WTC11 (cell line): ENCODE measurements at regions not wholly inside any gene's neighbourhood (a gene's known extent, or its start where the extent isn't known, plus 50 kb on each side); places are given as distances from the start of the nearest gene placed in this dataset.
A peak's percentile ranks its signal among the peaks of the same experiment; 100 is the strongest.

Experiments used
- ATAC-seq: fragments of 200-7000 bp; cut with Tn5 transposase; 2 replicates; pipeline ENCODE4 v1.10.0; 2021; ENCODE audit warnings: mild to moderate bottlenecking, moderate library complexity
- CTCF ChIA-PET: fragments of 300-600 bp; sonication (Branson Sonifier 250); formaldehyde crosslinking; loops from one replicate; lab custom pipeline; 2021; ENCODE audit warnings: antibody characterized with exemption; lab: Charles Lee
- POLR2A ChIA-PET: fragments of 350-600 bp; sonication (Branson Sonifier 250); formaldehyde crosslinking; loops from one replicate; lab custom pipeline; 2021; ENCODE audit warnings: antibody characterized with exemption; lab: Charles Lee
- DNase-seq: peaks from one replicate; pipeline ENCODE4 v3.0.0; 2021; ENCODE audit warnings: low spot score
- H3K27ac Mint-ChIP-seq: 2 replicates; pipeline ENCODE4 v1.8.0; 2021; ENCODE audit warnings: mixed read lengths
- H3K27me3 Mint-ChIP-seq: 2 replicates; pipeline ENCODE4 v1.8.0; 2021; ENCODE audit warnings: low read depth, mild to moderate bottlenecking, moderate library complexity, mixed read lengths
- H3K36me3 Mint-ChIP-seq: 2 replicates; pipeline ENCODE4 v1.8.0; 2021; ENCODE audit warnings: mixed read lengths
- H3K4me1 Mint-ChIP-seq: 2 replicates; pipeline ENCODE4 v1.8.0; 2022; ENCODE audit warnings: mixed read lengths
- H3K4me3 Mint-ChIP-seq: 2 replicates; pipeline ENCODE4 v1.8.0; 2021; ENCODE audit warnings: mild to moderate bottlenecking, moderate library complexity, mixed read lengths
- H3K9me3 Mint-ChIP-seq: 2 replicates; pipeline ENCODE4 v1.8.0; 2021; ENCODE audit warnings: mixed read lengths
- ATF1 ChIP-seq: sonication (generic); formaldehyde crosslinking; IDR thresholded peaks from 2 replicates; pipeline ENCODE4 v1.8.1; 2023; ENCODE audit warnings: mild to moderate bottlenecking, moderate library complexity, missing genetic modification reagents
- ETV6 ChIP-seq: sonication (generic); formaldehyde crosslinking; IDR thresholded peaks from 2 replicates; pipeline ENCODE4 v1.8.1; 2022; ENCODE audit warnings: mild to moderate bottlenecking, missing genetic modification reagents
- FOXK1 ChIP-seq: sonication (generic); formaldehyde crosslinking; IDR thresholded peaks from 2 replicates; pipeline ENCODE4 v1.8.0; 2022; ENCODE audit warnings: mild to moderate bottlenecking, moderate library complexity, missing genetic modification reagents
- MXD4 ChIP-seq: fragments of 250-450 bp; sonication (Bioruptor Pico); IDR thresholded peaks from 2 replicates; pipeline ENCODE4 v1.8.0; 2021; ENCODE audit warnings: mild to moderate bottlenecking, moderate library complexity, borderline replicate concordance
- ZBTB21 ChIP-seq: sonication (generic); formaldehyde crosslinking; IDR thresholded peaks from 2 replicates; pipeline ENCODE4 v1.8.1; 2023; ENCODE audit warnings: mild to moderate bottlenecking, missing genetic modification reagents, borderline replicate concordance
- ZNF121 ChIP-seq: sonication (generic); formaldehyde crosslinking; IDR thresholded peaks from 2 replicates; pipeline ENCODE4 v1.8.0; 2023; ENCODE audit warnings: missing genetic modification reagents
- ZNF423 ChIP-seq: fragments of 250-450 bp; sonication (Bioruptor Pico); IDR thresholded peaks from 2 replicates; pipeline ENCODE4 v2.1.2; 2022; ENCODE audit warnings: mild to moderate bottlenecking, moderate library complexity
- TF ChIP-seq, protein P1 (sequence below): sonication (generic); formaldehyde crosslinking; IDR thresholded peaks from 2 replicates; pipeline ENCODE4 v1.8.0; 2022; ENCODE audit warnings: mild to moderate bottlenecking, missing genetic modification reagents
- TF ChIP-seq, protein P2 (sequence below): sonication (generic); formaldehyde crosslinking; IDR thresholded peaks from 2 replicates; pipeline ENCODE4 v1.8.1; 2023; ENCODE audit warnings: mild to moderate bottlenecking, missing genetic modification reagents, moderate library complexity
- TF ChIP-seq, protein P3 (sequence below): sonication (generic); formaldehyde crosslinking; IDR thresholded peaks from 2 replicates; pipeline ENCODE4 v1.8.1; 2022; ENCODE audit warnings: low read depth, missing genetic modification reagents, borderline replicate concordance
- TF ChIP-seq, protein P4 (sequence below): sonication (generic); formaldehyde crosslinking; IDR thresholded peaks from 2 replicates; pipeline ENCODE4 v1.8.0; 2023; ENCODE audit warnings: mild to moderate bottlenecking, missing genetic modification reagents
- TF ChIP-seq, protein P5 (sequence below): sonication (generic); formaldehyde crosslinking; IDR thresholded peaks from 2 replicates; pipeline ENCODE4 v1.8.1; 2023; ENCODE audit warnings: mild to moderate bottlenecking, moderate library complexity, missing genetic modification reagents
- TF ChIP-seq, protein P6 (sequence below): sonication (generic); formaldehyde crosslinking; IDR thresholded peaks from 2 replicates; pipeline ENCODE4 v1.8.0; 2022; ENCODE audit warnings: mild to moderate bottlenecking, missing genetic modification reagents
- TF ChIP-seq, protein P7 (sequence below): sonication (generic); formaldehyde crosslinking; IDR thresholded peaks from 2 replicates; pipeline ENCODE4 v1.8.1; 2022; ENCODE audit warnings: mild to moderate bottlenecking, moderate library complexity, missing genetic modification reagents
- TF ChIP-seq, protein P8 (sequence below): fragments of 200-600 bp; IDR thresholded peaks from 2 replicates; pipeline ENCODE4 v1.8.0; 2022; ENCODE audit warnings: antibody characterized with exemption
- TF ChIP-seq, protein P9 (sequence below): sonication (generic); formaldehyde crosslinking; IDR thresholded peaks from 2 replicates; pipeline ENCODE4 v1.8.0; 2022; ENCODE audit warnings: mild to moderate bottlenecking, missing genetic modification reagents

DNA sequence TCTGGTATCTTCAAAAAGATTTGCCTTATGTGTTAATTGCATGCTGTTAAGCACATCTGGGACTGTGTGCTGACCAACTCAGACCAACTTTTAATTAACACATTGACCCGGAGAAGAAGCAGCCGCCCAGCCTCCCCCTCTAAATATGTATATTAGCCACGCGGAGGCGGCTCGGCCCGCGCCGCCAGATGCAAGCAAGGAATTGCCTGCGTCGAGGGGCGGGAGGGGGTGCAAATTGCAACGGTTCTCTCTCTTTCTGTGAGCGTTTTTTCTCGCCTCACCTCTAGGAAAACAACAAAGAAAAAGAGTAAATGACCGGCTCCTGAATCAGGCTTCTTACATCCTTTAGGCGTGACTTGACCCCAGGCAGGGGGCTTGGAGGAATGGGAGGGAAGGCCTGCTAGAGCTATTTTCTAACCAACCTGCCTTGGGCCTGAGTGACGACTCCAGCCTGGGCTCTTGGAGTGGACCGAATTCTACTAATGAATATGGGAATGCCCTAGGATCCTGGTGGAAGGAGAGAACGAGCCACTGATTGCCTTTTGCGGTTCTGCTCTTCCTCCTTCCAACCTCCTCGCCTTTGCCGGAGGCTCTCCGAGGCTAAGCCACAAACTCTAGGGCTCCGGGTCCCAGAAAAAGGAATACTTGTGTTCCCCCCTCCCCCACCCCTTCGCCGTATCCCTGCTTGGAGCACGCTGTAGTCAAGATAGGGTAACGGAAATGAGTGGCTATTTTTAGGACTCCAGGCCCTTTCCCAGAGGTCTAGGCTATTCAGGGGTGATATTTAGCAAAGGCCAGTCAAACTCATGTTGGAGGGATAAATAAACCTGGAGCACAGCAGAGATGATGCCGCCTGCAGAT lies 417.0 kb upstream of the ESRRG start:
- ChIA-PET CTCF (interaction anchor here (0.8 kb wide), 1 partner anchor 92 kb away, joined by 3 read pairs; no protein-coding TSS in a partner anchor), POLR2A (no interaction called here)
- H3K36me3 Mint-ChIP-seq = no peaks in the 10 kb centered on the region
- no peak overlapping the region for H3K27ac Mint-ChIP-seq
- no peaks in the 10 kb centered on the region for H3K9me3 Mint-ChIP-seq
- peaks cover 71% of the 10 kb centered on the region for H3K27me3 Mint-ChIP-seq
- peaks cover 42% of the 10 kb centered on the region for H3K4me1 Mint-ChIP-seq
- peak; percentile 10 for ATAC-seq
- TF ChIP-seq, protein P1, sequence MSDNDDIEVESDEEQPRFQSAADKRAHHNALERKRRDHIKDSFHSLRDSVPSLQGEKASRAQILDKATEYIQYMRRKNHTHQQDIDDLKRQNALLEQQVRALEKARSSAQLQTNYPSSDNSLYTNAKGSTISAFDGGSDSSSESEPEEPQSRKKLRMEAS (CRISPR knock-in tag) = peak; percentile 28; the same call in 1 of the 2 replicates
- TF ChIP-seq, protein P2, sequence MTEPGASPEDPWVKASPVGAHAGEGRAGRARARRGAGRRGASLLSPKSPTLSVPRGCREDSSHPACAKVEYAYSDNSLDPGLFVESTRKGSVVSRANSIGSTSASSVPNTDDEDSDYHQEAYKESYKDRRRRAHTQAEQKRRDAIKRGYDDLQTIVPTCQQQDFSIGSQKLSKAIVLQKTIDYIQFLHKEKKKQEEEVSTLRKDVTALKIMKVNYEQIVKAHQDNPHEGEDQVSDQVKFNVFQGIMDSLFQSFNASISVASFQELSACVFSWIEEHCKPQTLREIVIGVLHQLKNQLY = no peak
- TF ChIP-seq, protein P3, sequence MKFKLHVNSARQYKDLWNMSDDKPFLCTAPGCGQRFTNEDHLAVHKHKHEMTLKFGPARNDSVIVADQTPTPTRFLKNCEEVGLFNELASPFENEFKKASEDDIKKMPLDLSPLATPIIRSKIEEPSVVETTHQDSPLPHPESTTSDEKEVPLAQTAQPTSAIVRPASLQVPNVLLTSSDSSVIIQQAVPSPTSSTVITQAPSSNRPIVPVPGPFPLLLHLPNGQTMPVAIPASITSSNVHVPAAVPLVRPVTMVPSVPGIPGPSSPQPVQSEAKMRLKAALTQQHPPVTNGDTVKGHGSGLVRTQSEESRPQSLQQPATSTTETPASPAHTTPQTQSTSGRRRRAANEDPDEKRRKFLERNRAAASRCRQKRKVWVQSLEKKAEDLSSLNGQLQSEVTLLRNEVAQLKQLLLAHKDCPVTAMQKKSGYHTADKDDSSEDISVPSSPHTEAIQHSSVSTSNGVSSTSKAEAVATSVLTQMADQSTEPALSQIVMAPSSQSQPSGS (CRISPR knock-in tag) = no peak
- TF ChIP-seq, protein P4, sequence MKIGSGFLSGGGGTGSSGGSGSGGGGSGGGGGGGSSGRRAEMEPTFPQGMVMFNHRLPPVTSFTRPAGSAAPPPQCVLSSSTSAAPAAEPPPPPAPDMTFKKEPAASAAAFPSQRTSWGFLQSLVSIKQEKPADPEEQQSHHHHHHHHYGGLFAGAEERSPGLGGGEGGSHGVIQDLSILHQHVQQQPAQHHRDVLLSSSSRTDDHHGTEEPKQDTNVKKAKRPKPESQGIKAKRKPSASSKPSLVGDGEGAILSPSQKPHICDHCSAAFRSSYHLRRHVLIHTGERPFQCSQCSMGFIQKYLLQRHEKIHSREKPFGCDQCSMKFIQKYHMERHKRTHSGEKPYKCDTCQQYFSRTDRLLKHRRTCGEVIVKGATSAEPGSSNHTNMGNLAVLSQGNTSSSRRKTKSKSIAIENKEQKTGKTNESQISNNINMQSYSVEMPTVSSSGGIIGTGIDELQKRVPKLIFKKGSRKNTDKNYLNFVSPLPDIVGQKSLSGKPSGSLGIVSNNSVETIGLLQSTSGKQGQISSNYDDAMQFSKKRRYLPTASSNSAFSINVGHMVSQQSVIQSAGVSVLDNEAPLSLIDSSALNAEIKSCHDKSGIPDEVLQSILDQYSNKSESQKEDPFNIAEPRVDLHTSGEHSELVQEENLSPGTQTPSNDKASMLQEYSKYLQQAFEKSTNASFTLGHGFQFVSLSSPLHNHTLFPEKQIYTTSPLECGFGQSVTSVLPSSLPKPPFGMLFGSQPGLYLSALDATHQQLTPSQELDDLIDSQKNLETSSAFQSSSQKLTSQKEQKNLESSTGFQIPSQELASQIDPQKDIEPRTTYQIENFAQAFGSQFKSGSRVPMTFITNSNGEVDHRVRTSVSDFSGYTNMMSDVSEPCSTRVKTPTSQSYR (CRISPR knock-in tag) = 0 out of 2 replicates have a peak, but pooled peaks have one; percentile 7
- TF ChIP-seq MXD4 (CRISPR knock-in tag) = no peak
- peak overlapping the region; percentile 89 for H3K4me3 Mint-ChIP-seq
- peak; percentile 55 for DNase-seq

DNA sequence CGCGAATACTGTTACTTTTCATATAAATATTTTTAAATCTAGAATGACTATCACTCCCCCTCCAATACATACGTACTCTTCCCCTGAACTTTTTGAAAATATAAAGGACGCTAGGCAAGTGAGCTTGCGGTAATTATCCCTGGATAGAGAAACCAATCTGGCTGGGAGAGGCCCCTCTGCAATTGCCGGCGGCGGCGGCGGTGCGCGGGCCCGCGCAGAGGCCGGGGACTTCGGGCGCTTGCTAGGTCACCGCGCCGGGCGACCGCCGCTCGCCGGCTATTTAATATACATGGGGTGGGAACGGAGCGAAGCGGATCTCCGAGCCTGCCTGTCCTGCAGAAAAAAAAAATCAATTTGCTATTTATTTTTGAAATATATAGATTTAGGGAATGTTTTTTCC lies 416.3 kb upstream of the ESRRG start:
- Mint-ChIP-seq H3K9me3 (no peaks in the 10 kb centered on the region), H3K4me3 (peak overlapping the region; percentile 89), H3K27me3 (peaks cover 79% of the 10 kb centered on the region), H3K36me3 (no peaks in the 10 kb centered on the region), H3K27ac (no peak overlapping the region), H3K4me1 (peaks cover 50% of the 10 kb centered on the region)
- ChIA-PET CTCF (no interaction called here), POLR2A (no interaction called here)
- peak; percentile 50 for DNase-seq
- ATAC-seq = no peak
- TF ChIP-seq, protein P5, sequence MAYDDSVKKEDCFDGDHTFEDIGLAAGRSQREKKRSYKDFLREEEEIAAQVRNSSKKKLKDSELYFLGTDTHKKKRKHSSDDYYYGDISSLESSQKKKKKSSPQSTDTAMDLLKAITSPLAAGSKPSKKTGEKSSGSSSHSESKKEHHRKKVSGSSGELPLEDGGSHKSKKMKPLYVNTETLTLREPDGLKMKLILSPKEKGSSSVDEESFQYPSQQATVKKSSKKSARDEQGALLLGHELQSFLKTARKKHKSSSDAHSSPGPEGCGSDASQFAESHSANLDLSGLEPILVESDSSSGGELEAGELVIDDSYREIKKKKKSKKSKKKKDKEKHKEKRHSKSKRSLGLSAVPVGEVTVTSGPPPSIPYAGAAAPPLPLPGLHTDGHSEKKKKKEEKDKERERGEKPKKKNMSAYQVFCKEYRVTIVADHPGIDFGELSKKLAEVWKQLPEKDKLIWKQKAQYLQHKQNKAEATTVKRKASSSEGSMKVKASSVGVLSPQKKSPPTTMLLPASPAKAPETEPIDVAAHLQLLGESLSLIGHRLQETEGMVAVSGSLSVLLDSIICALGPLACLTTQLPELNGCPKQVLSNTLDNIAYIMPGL = no peak
- TF ChIP-seq ZNF121 (CRISPR knock-in tag) (no peak), ETV6 (CRISPR knock-in tag) (no peak), ZBTB21 (CRISPR knock-in tag) (no peak), ATF1 (CRISPR knock-in tag) (no peak), ZNF423 (no peak), MXD4 (CRISPR knock-in tag) (no peak), FOXK1 (CRISPR knock-in tag) (no peak)
- TF ChIP-seq, protein P6, sequence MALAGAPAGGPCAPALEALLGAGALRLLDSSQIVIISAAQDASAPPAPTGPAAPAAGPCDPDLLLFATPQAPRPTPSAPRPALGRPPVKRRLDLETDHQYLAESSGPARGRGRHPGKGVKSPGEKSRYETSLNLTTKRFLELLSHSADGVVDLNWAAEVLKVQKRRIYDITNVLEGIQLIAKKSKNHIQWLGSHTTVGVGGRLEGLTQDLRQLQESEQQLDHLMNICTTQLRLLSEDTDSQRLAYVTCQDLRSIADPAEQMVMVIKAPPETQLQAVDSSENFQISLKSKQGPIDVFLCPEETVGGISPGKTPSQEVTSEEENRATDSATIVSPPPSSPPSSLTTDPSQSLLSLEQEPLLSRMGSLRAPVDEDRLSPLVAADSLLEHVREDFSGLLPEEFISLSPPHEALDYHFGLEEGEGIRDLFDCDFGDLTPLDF = no peak
- TF ChIP-seq, protein P7, sequence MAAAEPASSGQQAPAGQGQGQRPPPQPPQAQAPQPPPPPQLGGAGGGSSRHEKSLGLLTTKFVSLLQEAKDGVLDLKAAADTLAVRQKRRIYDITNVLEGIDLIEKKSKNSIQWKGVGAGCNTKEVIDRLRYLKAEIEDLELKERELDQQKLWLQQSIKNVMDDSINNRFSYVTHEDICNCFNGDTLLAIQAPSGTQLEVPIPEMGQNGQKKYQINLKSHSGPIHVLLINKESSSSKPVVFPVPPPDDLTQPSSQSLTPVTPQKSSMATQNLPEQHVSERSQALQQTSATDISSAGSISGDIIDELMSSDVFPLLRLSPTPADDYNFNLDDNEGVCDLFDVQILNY (CRISPR knock-in tag) = no peak
- TF ChIP-seq, protein P8, sequence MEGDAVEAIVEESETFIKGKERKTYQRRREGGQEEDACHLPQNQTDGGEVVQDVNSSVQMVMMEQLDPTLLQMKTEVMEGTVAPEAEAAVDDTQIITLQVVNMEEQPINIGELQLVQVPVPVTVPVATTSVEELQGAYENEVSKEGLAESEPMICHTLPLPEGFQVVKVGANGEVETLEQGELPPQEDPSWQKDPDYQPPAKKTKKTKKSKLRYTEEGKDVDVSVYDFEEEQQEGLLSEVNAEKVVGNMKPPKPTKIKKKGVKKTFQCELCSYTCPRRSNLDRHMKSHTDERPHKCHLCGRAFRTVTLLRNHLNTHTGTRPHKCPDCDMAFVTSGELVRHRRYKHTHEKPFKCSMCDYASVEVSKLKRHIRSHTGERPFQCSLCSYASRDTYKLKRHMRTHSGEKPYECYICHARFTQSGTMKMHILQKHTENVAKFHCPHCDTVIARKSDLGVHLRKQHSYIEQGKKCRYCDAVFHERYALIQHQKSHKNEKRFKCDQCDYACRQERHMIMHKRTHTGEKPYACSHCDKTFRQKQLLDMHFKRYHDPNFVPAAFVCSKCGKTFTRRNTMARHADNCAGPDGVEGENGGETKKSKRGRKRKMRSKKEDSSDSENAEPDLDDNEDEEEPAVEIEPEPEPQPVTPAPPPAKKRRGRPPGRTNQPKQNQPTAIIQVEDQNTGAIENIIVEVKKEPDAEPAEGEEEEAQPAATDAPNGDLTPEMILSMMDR = no peak
- TF ChIP-seq, protein P9, sequence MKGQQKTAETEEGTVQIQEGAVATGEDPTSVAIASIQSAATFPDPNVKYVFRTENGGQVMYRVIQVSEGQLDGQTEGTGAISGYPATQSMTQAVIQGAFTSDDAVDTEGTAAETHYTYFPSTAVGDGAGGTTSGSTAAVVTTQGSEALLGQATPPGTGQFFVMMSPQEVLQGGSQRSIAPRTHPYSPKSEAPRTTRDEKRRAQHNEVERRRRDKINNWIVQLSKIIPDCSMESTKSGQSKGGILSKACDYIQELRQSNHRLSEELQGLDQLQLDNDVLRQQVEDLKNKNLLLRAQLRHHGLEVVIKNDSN = no peak
